ENCODE measurements at regions not wholly inside any gene's neighbourhood (a gene's known extent, or its start where the extent isn't known, plus 50 kb on each side); places are given as distances from the start of the nearest gene placed in this dataset.
A peak's percentile ranks its signal among the peaks of the same experiment; 100 is the strongest.
"Not testable (repeated sequence)": the region's sequence is repeated elsewhere in the genome, so short reads cannot be mapped to it uniquely, and the experiment has no call there.

DNA sequence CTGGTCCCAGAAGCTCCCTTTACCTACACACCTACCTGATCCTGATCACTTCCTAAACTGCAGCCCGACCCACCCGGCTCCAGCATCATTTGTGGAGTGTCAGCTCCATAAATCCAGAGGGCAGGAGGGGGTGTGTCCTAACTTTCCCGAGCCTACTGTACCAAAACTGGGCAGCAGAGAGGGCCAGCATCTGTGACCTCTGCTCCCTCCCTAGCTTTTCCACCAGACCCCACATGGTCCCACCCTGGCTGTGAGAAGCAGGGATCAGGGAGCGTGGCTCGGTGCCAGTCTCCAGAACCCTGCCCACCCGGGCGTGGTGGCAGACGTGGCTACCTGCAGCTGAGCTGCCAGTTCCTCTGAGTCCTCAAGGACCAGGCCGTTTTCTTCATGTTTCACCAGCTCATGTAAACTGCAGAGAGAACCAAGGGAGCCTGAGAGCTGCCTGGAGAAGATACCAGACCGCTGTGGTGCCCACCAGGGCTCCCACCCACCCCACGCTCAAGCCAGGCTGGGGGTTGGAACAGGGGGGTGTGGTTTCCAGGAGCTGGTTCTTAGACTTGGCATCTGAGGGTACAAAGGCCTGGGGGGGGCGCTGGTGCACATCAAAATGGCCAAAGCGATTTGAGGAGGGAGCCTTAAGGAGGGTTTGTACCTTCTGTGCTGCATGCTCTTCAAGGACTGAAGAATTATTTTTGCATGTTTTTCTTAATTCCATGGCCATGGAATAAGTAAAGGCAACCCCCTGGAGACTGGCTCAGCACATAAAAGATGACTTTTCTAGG, 76.7 kb upstream of the DRD5 start:
- peak in 1 of 2 experiments; percentile 12 for DNase-seq

DNA sequence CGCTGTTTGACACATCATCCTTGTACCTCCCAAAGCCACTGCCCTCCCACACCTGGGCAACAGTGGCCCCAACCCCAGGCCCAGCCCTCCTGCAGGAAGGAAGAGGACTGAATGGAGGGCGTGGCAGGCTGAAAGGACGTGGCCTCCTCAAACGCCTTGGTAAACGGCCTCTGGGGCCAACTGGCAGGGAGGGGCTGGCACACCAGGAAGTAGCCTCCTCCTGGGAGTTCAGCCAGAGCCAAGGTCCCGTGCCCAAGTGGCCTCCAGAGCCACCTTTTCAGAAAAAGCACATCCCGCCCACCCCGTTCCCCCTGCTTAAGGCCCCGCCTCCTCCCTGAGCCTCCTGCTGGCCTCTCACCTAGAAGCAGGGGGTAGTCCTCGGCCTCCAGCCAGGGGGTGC, 74.2 kb upstream of the DRD5 start:
- DNase-seq: not testable (repeated sequence)

DNA sequence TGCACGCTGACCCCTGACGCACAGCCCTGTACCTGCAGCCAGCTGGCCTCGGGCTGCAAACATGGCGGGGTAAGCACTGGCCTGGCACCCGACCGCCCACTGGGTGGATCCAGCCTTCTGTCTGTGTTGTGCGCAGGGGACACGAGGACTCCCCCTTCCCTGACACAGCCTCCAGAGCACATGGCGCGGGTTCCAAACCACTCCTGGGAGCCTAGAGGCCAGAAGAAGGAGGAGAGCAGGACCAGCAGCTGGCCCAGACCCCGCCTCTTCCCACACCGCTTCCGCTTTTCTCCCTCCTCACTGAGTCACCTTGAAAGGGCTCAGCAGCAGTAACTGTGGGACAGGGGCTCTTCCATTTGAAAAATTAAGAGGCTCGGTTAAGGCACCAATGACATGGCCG, 73.5 kb upstream of the DRD5 start:
- not testable (repeated sequence) for DNase-seq

DNA sequence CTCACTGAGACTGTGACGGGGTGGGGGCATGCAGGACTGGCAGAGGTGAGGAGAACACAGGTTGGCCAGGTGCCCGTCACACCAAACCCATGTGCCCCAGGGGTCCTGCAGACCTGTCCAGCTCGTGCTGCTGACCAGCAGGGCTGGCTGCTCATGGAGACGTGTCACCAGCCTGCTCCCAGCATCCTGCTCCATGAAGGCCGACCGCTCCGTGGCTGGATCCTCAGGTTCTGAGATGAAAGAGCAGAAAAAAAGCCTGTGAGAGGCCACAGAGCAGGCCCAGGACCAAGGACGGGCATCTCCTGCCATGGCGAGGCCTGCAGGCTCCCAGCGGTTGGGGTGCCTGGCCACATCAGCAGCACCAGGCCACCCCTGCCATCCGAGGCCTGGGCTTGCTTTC, 71.7 kb upstream of the DRD5 start:
- DNase-seq: no peak

DNA sequence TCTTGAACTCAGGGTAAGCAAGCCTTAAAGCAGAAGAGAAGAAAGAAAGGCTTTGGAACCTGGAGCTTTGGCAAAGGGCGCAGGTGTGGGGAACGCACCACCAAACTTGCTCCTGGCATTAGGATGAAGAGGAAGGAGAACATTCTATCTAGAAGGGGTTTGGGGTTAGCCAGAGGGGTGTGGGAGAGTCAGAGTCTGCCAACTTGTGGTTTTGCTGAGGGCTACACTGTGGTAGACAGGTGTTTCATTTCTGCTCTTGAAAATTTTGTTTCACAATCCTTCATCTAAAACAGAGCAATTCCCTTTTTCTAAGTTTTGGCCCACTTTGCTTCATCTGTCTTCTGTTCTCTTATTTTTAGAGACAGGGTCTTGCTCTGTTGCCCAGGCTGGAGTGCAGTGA, 66.2 kb upstream of the DRD5 start:
- DNase-seq: not testable (repeated sequence)

DNA sequence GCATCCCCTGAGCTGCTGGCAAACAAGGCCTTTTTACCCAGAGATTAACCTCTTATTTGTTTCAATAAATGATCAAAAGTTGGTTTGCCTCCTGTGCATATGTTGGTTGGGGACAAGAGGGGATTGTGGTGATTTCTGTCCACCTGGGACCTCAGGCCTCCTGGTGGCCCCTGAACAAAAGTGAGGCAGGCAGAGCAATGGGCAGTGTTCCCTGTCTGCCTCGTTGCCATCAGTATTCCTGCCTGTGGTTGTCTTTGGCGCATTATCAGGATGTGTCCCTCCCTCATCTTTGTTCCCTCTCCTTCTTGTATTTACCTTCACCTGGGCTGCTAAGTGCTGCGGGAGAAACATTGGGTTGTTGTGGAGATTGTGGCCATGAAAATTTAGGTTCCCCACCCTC, 65.3 kb upstream of the DRD5 start:
- no peak for DNase-seq

DNA sequence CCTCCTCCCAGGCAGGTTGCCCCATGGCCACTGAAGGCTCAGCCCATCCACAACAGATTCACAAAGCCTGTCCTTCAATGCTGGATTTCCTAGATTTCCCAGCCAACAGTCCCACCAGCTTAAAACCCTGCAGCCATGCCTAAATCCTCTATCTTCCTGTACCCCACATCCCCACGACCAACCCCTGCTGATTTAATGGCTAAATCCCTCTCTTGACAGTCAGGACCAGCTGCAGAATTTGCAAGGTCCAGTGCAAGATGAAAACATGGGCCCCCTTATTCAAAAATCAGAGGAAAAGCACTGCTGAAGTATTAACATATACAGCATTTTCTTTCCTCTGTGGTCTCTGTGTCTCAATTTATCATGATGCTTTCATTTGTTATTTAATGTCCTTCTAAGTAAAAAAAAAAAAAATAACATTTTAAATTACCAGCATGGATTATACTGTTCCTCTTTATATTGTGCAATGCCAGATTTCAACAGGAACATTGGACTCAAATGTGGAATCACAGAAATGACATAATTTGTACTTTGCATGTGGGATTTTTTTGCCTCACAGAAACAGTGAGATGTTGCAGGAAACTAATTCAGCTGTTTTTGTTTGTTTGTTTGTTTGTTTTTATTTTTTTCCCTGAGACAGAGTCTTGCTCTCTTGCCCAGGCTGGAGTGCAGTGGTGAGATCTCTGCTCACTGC, 63.0 kb upstream of the DRD5 start:
- not testable (repeated sequence) for DNase-seq

DNA sequence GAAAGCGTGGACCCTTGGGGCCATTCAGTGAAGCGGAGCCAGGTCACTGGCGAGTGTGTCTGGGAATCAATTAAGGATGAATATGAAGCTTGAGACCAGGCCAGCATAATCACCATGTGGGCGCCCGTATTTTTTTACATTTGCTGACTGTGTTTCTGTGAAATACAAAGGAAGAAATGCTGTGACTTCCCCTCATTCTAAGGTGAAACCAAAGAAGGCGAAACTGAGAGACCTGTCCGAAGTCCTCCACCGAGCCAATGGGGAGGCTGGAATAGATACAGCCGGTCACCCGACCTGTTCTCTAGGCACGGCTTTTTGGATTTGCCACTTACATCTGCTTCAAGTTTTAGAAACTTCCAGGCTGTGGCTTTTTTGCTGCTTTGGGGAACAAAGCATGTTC, 59.3 kb upstream of the DRD5 start:
- not testable (repeated sequence) for DNase-seq
